ENCODE measurements at regions not wholly inside any gene's neighbourhood (a gene's known extent, or its start where the extent isn't known, plus 50 kb on each side); places are given as distances from the start of the nearest gene placed in this dataset.

- DNase-seq (ENCODE audit: low spot score) (no peak), FAIRE-seq (no peak)
Observed at GRCh38 chr17:72340836-72341235, 220.0 kb downstream of the SOX9 start.

DNA sequence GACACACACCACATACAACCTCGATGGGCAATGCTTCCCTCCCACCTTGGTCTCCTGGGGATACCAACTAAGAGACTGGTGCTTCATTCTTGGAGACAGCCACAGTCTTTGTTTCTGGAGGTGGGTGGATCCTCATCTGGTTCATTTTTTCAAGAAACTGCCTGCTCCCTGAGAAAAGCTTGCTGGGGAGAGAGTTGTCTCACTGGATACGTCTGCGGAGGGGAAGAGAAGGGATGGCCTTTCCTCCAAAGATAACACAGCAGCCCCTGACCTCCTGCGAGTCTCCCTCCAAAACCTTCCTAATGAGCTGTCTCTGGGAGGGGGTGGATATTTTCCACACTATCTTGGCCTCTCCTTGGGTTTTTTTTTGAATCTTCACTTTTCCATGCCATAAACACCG, 221.2 kb downstream of the SOX9 start:
- DNase-seq (ENCODE audit: low spot score): no peak
- FAIRE-seq: no peak

DNA sequence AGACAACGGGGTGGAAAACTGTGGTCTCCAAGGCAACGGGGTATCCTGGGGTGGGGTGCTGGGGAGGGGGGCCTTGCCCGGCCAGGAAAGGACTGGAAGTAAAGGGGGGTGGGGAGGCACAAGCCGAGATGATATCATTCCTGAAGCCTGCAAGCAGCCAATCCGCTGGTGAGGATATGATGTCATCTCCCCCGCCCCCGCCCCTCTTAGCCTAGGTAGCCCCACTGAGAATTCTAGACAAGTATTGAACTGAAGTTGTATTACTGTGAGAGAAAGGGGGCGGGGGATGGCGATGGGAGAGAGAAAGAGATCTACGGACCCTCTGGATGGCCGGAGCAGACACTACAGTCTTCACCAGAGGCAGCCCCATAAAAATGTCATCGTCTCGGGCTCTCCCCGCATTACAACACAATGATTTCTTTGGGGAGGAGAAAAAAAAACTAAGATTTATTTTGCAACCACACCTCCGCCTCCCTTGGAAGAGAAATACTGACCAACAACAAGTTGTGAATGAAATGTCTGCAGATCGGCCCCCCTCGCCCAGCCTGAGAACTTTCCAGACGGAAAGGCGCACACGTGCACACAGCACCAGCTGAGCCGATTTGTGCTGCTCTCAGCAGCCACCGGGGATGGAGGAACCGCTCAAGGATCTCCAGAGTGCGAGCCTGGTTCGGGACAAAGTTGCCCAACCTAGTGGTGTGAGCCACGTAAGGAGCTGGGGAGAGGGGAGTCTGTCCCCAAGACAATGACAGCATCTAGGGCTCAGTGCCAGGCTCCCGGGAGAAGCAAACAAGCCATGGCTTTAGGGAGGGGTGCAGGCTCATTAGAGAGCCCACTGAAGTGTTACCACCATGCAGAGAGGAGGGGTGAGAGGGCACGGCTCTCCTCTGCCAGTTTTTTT, 222.1 kb downstream of the SOX9 start:
- peak; percentile 72 for FAIRE-seq
- peak; percentile 82 for DNase-seq (ENCODE audit: low spot score)

DNA sequence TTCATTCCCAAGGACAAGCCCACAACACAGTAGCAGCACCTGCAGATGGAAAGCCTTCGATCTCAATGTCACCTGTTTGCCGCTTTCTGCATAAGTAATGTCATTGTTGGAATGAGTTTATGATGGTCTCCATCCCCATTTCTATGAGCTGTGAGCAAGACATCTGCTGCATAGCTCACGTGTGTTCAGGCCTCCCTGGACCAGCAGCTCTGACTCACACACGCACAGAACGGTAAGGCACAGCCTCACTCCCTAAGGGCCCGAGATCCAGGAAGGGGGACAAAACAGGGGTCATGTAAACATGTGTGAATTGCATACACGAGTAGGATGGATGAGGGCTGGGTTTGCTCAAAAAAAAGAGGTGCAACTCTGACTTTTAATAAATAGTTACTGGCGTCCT, 223.1 kb downstream of the SOX9 start:
- no peak for DNase-seq (ENCODE audit: low spot score)
- FAIRE-seq: no peak

GRCh38 chr17:72344613-72345012, 223.8 kb downstream of the SOX9 start:
- peak; percentile 34 for DNase-seq (ENCODE audit: low spot score)
- no peak for FAIRE-seq

DNA sequence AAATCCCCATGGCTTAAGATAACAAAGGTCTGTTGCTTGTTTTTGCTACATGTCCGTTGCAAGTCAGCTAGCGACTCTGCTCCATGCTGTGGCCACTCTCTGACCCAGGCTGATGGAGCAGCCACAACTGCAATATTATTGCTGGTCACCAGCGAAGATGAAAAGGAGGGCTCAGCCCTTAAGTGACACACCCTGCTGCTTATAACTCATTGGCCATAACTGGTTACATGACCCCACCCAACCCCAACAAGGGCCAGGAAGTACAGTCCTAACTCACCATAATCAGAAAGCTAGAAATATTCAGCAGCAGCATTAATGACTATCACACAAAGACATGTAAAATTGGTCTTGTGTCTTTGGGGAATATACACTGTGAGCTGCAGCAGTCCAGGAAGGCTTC, 224.3 kb downstream of the SOX9 start:
- DNase-seq (ENCODE audit: low spot score) (no peak), FAIRE-seq (no peak)

GRCh38 chr17:72345536-72345935, 224.7 kb downstream of the SOX9 start:
- DNase-seq (ENCODE audit: low spot score): no peak
- FAIRE-seq: no peak

DNA sequence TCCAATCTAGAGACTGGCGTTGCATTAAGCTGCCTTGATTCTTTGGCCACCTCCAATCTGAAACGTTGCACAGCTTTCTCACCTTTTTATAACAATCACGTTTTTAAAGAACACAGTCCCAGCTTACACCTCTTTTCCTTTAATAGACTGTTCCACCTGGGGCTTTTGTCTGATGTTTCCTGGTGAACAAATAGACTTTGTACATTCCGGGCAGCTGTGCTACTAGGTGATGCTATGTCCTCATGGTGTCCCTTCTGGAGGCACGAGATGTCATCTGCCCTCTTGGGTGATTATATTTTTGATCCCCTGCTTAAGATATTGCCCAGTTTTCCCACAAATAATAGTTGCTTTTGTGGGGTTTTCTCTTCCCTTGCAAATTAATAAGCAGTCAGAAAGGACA, 225.5 kb downstream of the SOX9 start:
- no peak for DNase-seq (ENCODE audit: low spot score)
- no peak for FAIRE-seq

GRCh38 chr17:72349011-72349410, 228.2 kb downstream of the SOX9 start:
- DNase-seq (ENCODE audit: low spot score): no peak
- no peak for FAIRE-seq

- DNase-seq (ENCODE audit: low spot score): no peak
- no peak for FAIRE-seq
Observed at GRCh38 chr17:72349491-72349995, 228.7 kb downstream of the SOX9 start.

- no peak for FAIRE-seq
- DNase-seq (ENCODE audit: low spot score): no peak
Observed at GRCh38 chr17:72350073-72350472, 229.3 kb downstream of the SOX9 start.

DNA sequence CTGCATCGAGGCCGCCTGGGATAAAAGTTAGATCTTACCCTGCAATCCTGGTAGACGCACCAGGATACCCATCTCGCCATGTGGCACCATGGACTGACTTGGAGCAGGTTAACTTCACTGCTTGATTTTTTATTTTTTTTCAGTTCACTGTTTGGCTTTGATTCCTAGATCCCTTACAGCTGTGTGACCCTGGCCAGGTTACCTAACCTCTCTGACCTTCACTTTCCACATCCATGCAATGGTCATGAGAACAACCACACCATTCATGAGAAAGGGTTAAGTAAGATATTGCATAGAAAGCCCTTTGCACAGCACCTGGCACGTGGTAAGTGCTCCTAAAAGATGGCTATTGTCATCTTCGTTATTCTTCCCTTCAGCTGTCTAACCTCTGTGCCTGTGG, 230.5 kb downstream of the SOX9 start:
- DNase-seq (ENCODE audit: low spot score): no peak
- FAIRE-seq: no peak

- DNase-seq (ENCODE audit: low spot score): no peak
- FAIRE-seq: no peak
Observed at GRCh38 chr17:72351884-72352346, 231.1 kb downstream of the SOX9 start.

DNA sequence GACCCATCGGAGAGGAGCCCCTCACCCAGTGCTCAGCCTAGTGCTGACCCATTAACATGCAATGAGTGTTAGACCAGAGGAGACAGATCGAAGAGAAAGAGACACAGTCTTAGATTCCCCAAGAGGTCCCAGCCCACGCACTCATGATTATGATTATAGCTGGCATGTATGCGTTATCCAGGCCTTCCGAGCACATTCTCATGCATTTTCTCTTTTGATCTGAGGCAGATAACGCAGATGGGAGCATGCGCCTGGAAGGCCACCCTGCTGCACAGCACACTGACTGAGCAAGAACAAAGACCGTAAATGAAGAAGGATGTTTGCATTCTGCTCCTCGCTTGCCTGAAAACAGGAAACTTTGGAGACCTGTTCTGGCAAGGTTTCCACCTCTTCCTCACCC, 232.7 kb downstream of the SOX9 start:
- FAIRE-seq: no peak
- no peak for DNase-seq (ENCODE audit: low spot score)

- FAIRE-seq (no peak), DNase-seq (ENCODE audit: low spot score) (no peak)
Observed at GRCh38 chr17:72354071-72354470, 233.3 kb downstream of the SOX9 start.

DNA sequence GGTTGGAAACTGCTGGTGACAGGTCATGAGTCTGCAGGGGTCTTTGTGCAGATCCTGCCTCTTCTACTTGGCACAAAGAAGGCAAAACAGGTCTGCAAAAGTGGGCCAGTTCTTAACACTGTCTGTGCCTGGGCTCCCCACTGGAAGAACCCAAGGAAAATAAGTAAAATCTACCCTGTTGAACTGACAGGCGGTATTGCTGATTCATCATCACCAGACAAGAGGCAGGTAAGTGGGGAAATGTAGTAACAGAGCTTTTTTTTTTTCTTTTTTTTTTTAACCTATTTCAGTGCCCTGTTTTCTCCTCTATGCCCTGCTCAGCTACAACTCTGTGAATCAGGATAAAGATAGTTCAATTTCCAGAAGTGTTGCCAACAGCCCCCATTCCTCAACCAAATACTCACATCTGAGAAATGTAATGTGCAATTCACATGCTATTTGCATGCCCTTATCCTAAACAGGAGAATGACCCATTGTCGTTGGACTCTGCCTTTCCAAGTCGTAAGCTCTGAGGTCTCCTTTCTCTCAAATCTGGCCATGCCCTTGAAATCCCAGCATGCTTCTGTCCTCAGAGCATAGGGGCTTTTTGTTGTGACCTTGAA, 237.0 kb downstream of the SOX9 start:
- FAIRE-seq (no peak), DNase-seq (ENCODE audit: low spot score) (peak; percentile 5)

DNA sequence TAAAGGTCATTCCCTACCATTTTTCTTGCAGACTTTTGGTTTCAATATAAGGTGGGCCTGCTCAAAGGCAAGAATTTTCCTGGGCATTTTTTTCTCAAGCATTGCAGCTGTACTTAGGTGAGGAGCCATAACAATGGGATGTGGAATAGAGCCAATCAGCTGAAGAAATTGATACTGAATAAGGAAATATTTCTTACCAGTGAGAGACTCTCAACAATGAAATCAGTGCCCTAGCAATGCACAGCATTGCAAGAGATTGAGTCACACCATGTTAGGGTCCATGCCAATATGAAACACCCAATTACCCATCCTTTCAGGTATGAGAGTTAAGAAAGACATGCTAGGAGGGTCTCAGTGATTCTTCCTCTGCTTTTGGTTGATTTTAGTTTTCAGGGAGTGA, 237.6 kb downstream of the SOX9 start:
- DNase-seq (ENCODE audit: low spot score) (peak; percentile 86), FAIRE-seq (peak; percentile 30)

DNA sequence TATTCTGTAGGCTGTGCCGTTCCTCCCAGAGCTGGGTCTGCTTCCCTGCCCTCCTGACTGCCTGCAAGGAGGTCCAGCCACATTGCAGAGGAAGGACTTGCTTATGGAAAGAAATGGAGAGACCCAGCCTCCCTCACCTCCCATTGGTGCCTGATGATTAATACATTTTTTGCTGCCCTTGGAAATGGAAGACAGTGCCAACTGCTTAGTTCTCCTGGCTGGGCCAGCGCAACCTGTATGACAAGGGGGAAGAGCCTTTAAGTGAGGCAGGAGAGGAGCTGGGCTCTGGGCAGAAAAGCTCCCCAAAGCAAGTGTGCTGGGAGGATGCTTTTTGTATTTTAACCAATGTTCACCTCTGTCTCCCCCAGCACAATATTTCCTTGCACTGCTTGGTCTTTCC, 238.5 kb downstream of the SOX9 start:
- FAIRE-seq (no peak), DNase-seq (ENCODE audit: low spot score) (no peak)

DNA sequence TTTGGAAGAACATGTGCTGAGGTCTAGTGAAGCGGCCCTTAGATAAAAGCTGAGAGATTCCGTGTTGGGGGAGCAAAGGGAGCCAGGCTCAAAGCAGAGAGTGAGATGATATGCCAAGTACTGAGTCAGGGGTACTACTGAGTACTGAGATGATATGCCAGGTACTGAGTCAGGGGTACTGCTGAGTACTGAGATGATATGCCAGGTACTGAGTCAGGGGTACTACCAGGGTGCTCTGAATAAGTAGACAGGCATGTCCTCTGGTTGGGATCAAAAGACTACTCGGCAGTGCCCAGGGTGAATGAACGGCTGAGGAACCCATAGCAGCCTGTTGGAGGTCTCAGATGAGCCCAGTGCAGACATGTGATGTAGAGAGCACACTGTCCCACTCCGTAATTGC, 239.0 kb downstream of the SOX9 start:
- DNase-seq (ENCODE audit: low spot score) (no peak), FAIRE-seq (no peak)

- FAIRE-seq (no peak), DNase-seq (ENCODE audit: low spot score) (no peak)
Observed at GRCh38 chr17:72360386-72360940, 239.6 kb downstream of the SOX9 start.

GRCh38 chr17:72361892-72362291, 241.1 kb downstream of the SOX9 start:
- DNase-seq (ENCODE audit: low spot score): peak; percentile 77
- FAIRE-seq: no peak

GRCh38 chr17:72362376-72363088, 241.7 kb downstream of the SOX9 start:
- FAIRE-seq (peak; percentile 70), DNase-seq (ENCODE audit: low spot score) (peak; percentile 97)
